ENCODE measurements at regions not wholly inside any gene's neighbourhood (a gene's known extent, or its start where the extent isn't known, plus 50 kb on each side); places are given as distances from the start of the nearest gene placed in this dataset.

GRCh38 chr2:128949360-128949759 lies 630.7 kb upstream of the HS6ST1 start:
- TF ChIP-seq EZH2 (IDR thresholded peaks at IDR 0.05; ENCODE audit: low read length, unreplicated experiment) (no peak), EZH2phosphoT487 (IDR thresholded peaks at IDR 0.05; ENCODE audit: borderline replicate concordance, low read length) (no peak)
- TF ChIP-seq, protein P1, sequence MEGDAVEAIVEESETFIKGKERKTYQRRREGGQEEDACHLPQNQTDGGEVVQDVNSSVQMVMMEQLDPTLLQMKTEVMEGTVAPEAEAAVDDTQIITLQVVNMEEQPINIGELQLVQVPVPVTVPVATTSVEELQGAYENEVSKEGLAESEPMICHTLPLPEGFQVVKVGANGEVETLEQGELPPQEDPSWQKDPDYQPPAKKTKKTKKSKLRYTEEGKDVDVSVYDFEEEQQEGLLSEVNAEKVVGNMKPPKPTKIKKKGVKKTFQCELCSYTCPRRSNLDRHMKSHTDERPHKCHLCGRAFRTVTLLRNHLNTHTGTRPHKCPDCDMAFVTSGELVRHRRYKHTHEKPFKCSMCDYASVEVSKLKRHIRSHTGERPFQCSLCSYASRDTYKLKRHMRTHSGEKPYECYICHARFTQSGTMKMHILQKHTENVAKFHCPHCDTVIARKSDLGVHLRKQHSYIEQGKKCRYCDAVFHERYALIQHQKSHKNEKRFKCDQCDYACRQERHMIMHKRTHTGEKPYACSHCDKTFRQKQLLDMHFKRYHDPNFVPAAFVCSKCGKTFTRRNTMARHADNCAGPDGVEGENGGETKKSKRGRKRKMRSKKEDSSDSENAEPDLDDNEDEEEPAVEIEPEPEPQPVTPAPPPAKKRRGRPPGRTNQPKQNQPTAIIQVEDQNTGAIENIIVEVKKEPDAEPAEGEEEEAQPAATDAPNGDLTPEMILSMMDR (conservative IDR thresholded peaks at IDR 0.05; ENCODE audit: low read depth, low read length), result no peak
